Adrenal gland (tissue), 5 donors: ENCODE measurements at regions not wholly inside any gene's neighbourhood (a gene's known extent, or its start where the extent isn't known, plus 50 kb on each side); places are given as distances from the start of the nearest gene placed in this dataset.

Source experiments
- POLR2A ChIP-seq, 2 donors: fragments of 450-650 bp; IDR thresholded peaks; one replicate each; pipeline ENCODE4 v1.6.1; 2017; ENCODE audit warnings: antibody characterized with exemption in 2 of 2, mild to moderate bottlenecking in 2 of 2, moderate library complexity in 1 of 2
- TF ChIP-seq, protein P1 (sequence below), 6 experiments: fragments of 450-650 bp in 4 of 6; fragments of 200-600 bp in 2 of 6; sonication (generic) in 1 of 6; IDR thresholded peaks; 1 replicate in 5 of 6; 2 replicates in 1 of 6; pipeline versions ENCODE4 v1.5.1 to v1.8.0; 2016 to 2021; ENCODE audit warnings: antibody characterized with exemption in 6 of 6, mild to moderate bottlenecking in 2 of 6, moderate library complexity in 1 of 6
- donor health status: DM: no; HTN: no; CAD: no.

DNA sequence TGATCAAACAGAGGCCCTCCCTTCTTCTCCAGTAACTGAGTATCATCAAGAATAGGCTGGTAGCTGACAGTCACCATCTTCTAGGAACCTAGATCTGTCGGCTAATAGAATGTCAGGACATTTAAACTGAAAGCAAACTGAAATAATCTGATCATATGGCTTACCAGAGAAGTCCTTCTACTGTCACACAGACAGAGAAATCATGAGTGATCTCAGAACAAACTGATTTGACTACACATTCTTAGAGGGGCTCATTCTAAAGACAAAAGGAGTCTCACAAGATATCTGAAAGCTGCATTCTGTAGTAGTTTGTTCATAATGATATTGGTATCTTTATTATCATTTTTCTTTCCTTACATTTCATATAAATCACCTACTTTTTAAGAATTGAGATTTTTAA lies 130.9 kb upstream of the ADCY1 start:
- TF ChIP-seq, protein P1, sequence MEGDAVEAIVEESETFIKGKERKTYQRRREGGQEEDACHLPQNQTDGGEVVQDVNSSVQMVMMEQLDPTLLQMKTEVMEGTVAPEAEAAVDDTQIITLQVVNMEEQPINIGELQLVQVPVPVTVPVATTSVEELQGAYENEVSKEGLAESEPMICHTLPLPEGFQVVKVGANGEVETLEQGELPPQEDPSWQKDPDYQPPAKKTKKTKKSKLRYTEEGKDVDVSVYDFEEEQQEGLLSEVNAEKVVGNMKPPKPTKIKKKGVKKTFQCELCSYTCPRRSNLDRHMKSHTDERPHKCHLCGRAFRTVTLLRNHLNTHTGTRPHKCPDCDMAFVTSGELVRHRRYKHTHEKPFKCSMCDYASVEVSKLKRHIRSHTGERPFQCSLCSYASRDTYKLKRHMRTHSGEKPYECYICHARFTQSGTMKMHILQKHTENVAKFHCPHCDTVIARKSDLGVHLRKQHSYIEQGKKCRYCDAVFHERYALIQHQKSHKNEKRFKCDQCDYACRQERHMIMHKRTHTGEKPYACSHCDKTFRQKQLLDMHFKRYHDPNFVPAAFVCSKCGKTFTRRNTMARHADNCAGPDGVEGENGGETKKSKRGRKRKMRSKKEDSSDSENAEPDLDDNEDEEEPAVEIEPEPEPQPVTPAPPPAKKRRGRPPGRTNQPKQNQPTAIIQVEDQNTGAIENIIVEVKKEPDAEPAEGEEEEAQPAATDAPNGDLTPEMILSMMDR (IDR thresholded peaks at IDR 0.05): no peak
- TF ChIP-seq POLR2A (IDR thresholded peaks at IDR 0.05): no peak
